K562 (cell line): ENCODE measurements at regions not wholly inside any gene's neighbourhood (a gene's known extent, or its start where the extent isn't known, plus 50 kb on each side); places are given as distances from the start of the nearest gene placed in this dataset.

Experiments
- CREB1 ChIP-seq, 2 experiments: sonication (generic) in 1 of 2; formaldehyde crosslinking in 1 of 2; IDR thresholded peaks; 2 replicates each; pipeline versions ENCODE4 v1.6.1 to v1.8.0; 2012 to 2022; ENCODE audit warnings: inconsistent platforms in 1 of 2, mild to moderate bottlenecking in 1 of 2, missing genetic modification reagents in 1 of 2, moderate library complexity in 1 of 2
- EP300 ChIP-seq: IDR thresholded peaks from 2 replicates; pipeline ENCODE4 v1.6.1; 2012; ENCODE audit warnings: low read length, improper control_type of control experiment
- GABPA ChIP-seq: fragments of 200-800 bp; sonication (Bioruptor generic); conservative IDR thresholded peaks from 2 replicates; pipeline ENCODE4 v1.6.1; 2016; ENCODE audit warnings: low read depth, missing genetic modification characterization, missing compliant biosample characterization
- HNRNPLL ChIP-seq: fragments of 200-400 bp; formaldehyde crosslinking; IDR thresholded peaks from 2 replicates; pipeline ENCODE4 v1.6.1; 2017; ENCODE audit warnings: low read length, low read depth, mild to moderate bottlenecking; ENCODE audit not compliant: poor library complexity, severe bottlenecking
- MYNN ChIP-seq, 2 experiments: sonication (generic); formaldehyde crosslinking in 1 of 2; IDR thresholded peaks; 2 replicates each; pipeline versions ENCODE4 v1.5.0 to v1.6.1; 2016 to 2020; ENCODE audit warnings: antibody characterized with exemption in 1 of 2, missing genetic modification reagents in 1 of 2
- POLR2A ChIP-seq: fragments of 450-650 bp; conservative IDR thresholded peaks from 2 replicates; pipeline ENCODE4 v1.6.1; 2016
- RBM39 ChIP-seq: fragments of 200-400 bp; formaldehyde crosslinking; optimal IDR thresholded peaks from 2 replicates; pipeline ENCODE3; 2018; ENCODE audit warnings: low read depth, low read length
- SP2 ChIP-seq: IDR thresholded peaks from 2 replicates; pipeline ENCODE4 v1.6.1; 2011; ENCODE audit warnings: mild to moderate bottlenecking, low read depth, low read length, moderate library complexity; ENCODE audit not compliant: poor library complexity, severe bottlenecking; ENCODE audit errors: extremely low read depth
- ZNF253 ChIP-seq: fragments of 250-450 bp; sonication (Bioruptor Pico); conservative IDR thresholded peaks from 2 replicates; pipeline ENCODE4 v1.6.1; 2021; ENCODE audit warnings: mild to moderate bottlenecking
- ZNF57 ChIP-seq: fragments of 450-650 bp; formaldehyde crosslinking; IDR thresholded peaks from 2 replicates; pipeline ENCODE4 v1.4.0; 2020; ENCODE audit warnings: mild to moderate bottlenecking, moderate library complexity
- TF ChIP-seq, protein P1 (sequence below): IDR thresholded peaks from 2 replicates; pipeline ENCODE4 v1.6.1; 2012; ENCODE audit warnings: low read depth, low read length, improper control_type of control experiment, borderline replicate concordance
- TF ChIP-seq, protein P2 (sequence below), 3 experiments: IDR thresholded peaks in 2 of 3; conservative IDR thresholded peaks in 1 of 3; 2 replicates each; pipeline ENCODE4 v1.5.1; 2011 to 2012; ENCODE audit warnings: low read length in 3 of 3, mild to moderate bottlenecking in 3 of 3, control low read depth in 2 of 3, improper control_type of control experiment in 1 of 3, inconsistent platforms in 1 of 3, low read depth in 1 of 3, mixed read lengths in 1 of 3, moderate library complexity in 1 of 3; ENCODE audit not compliant: insufficient read depth in 2 of 3
- TF ChIP-seq, protein P3 (sequence below): sonication (generic); formaldehyde crosslinking; IDR thresholded peaks from 2 replicates; pipeline ENCODE4 v1.8.1; 2022; ENCODE audit warnings: missing genetic modification reagents
- TF ChIP-seq, protein P4 (sequence below): fragments of 450-650 bp; IDR thresholded peaks from 2 replicates; pipeline ENCODE4 v1.7.1; 2018; ENCODE audit warnings: mild to moderate bottlenecking, low read depth; ENCODE audit not compliant: partially characterized antibody

DNA sequence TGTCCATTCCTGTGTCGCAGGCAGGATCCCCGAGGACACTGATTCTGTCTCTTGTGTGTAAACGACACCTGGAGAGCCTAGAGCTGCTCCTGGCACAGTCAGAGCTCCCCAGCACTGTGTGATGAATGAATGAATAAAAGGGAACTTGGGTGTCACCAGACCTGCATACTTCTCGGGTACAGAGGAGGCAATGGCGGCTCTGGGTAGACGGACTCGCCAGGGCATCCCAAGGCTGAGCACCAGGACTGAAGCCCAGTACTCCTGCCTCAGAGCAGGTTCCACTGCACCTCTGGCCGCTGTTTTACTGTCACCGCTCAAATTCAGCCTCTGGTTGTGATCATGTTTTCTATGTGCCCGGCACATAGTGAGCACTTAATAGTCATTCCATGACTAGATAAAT lies 255.8 kb downstream of the GLRX3 start:
- TF ChIP-seq, protein P1, sequence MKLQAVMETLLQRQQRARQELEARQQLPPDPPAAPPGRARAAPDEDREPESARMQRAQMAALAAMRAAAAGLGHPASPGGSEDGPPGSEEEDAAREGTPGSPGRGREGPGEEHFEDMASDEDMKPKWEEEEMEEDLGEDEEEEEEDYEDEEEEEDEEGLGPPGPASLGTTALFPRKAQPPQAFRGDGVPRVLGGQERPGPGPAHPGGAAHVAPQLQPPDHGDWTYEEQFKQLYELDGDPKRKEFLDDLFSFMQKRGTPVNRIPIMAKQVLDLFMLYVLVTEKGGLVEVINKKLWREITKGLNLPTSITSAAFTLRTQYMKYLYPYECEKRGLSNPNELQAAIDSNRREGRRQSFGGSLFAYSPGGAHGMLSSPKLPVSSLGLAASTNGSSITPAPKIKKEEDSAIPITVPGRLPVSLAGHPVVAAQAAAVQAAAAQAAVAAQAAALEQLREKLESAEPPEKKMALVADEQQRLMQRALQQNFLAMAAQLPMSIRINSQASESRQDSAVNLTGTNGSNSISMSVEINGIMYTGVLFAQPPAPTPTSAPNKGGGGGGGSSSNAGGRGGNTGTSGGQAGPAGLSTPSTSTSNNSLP, result no peak
- TF ChIP-seq EP300 (no peak), SP2 (no peak), HNRNPLL (no peak), ZNF57 (CRISPR knock-in tag) (no peak), POLR2A (no peak), RBM39 (no peak), CREB1 (IDR thresholded peaks at IDR 0.05) (no peak), CREB1 (CRISPR knock-in tag; IDR thresholded peaks at IDR 0.05) (no peak), GABPA (tag) (no peak), MYNN (IDR thresholded peaks at IDR 0.05) (no peak), MYNN (CRISPR knock-in tag; IDR thresholded peaks at IDR 0.05) (no peak), ZNF253 (CRISPR knock-in tag) (no peak)
- TF ChIP-seq, protein P2, sequence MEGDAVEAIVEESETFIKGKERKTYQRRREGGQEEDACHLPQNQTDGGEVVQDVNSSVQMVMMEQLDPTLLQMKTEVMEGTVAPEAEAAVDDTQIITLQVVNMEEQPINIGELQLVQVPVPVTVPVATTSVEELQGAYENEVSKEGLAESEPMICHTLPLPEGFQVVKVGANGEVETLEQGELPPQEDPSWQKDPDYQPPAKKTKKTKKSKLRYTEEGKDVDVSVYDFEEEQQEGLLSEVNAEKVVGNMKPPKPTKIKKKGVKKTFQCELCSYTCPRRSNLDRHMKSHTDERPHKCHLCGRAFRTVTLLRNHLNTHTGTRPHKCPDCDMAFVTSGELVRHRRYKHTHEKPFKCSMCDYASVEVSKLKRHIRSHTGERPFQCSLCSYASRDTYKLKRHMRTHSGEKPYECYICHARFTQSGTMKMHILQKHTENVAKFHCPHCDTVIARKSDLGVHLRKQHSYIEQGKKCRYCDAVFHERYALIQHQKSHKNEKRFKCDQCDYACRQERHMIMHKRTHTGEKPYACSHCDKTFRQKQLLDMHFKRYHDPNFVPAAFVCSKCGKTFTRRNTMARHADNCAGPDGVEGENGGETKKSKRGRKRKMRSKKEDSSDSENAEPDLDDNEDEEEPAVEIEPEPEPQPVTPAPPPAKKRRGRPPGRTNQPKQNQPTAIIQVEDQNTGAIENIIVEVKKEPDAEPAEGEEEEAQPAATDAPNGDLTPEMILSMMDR (IDR thresholded peaks at IDR 0.05 in 2 of 3, conservative IDR thresholded peaks at IDR 0.05 in 1 of 3; ENCODE audit: insufficient read depth in 2 of 3, low read depth in 1 of 3, low read length in 3 of 3), result no peak
- TF ChIP-seq, protein P3, sequence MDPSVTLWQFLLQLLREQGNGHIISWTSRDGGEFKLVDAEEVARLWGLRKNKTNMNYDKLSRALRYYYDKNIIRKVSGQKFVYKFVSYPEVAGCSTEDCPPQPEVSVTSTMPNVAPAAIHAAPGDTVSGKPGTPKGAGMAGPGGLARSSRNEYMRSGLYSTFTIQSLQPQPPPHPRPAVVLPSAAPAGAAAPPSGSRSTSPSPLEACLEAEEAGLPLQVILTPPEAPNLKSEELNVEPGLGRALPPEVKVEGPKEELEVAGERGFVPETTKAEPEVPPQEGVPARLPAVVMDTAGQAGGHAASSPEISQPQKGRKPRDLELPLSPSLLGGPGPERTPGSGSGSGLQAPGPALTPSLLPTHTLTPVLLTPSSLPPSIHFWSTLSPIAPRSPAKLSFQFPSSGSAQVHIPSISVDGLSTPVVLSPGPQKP (CRISPR knock-in tag), result no peak
- TF ChIP-seq, protein P4, sequence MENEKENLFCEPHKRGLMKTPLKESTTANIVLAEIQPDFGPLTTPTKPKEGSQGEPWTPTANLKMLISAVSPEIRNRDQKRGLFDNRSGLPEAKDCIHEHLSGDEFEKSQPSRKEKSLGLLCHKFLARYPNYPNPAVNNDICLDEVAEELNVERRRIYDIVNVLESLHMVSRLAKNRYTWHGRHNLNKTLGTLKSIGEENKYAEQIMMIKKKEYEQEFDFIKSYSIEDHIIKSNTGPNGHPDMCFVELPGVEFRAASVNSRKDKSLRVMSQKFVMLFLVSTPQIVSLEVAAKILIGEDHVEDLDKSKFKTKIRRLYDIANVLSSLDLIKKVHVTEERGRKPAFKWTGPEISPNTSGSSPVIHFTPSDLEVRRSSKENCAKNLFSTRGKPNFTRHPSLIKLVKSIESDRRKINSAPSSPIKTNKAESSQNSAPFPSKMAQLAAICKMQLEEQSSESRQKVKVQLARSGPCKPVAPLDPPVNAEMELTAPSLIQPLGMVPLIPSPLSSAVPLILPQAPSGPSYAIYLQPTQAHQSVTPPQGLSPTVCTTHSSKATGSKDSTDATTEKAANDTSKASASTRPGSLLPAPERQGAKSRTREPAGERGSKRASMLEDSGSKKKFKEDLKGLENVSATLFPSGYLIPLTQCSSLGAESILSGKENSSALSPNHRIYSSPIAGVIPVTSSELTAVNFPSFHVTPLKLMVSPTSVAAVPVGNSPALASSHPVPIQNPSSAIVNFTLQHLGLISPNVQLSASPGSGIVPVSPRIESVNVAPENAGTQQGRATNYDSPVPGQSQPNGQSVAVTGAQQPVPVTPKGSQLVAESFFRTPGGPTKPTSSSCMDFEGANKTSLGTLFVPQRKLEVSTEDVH, result no peak
